HG02981 (cell line): ENCODE measurements at regions not wholly inside any gene's neighbourhood (a gene's known extent, or its start where the extent isn't known, plus 50 kb on each side); places are given as distances from the start of the nearest gene placed in this dataset.
"Not testable (repeated sequence)": the region's sequence is repeated elsewhere in the genome, so short reads cannot be mapped to it uniquely, and the experiment has no call there.

Experiments
- ATAC-seq: cut with Tn5 transposase; IDR thresholded peaks from one replicate; pipeline ENCODE4 v1.9.1; 2021; ENCODE audit warnings: mild to moderate bottlenecking, moderate library complexity; ENCODE audit not compliant: unreplicated experiment

GRCh38 chr6:15742013-15742412 lies 79.2 kb upstream of the DTNBP1 start:
- not testable (repeated sequence) for ATAC-seq

DNA sequence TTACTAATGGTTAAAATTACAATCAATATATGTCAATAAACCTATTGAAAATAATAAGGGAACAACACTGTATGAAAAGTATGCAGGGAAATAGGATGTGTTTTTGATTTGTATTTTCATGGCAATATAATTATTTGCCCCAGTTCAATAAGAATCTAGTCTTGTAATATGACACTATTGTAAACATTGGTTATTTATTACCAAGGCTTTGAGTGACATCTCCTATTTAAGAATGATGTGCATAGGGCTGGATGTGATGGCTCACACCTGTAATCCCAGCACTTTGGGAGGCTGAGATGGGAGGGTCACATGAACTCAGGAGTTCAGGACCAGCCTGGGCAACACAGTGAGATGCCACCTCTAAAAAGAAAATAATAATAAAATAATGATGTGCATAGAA lies 78.6 kb upstream of the DTNBP1 start:
- no peak for ATAC-seq

DNA sequence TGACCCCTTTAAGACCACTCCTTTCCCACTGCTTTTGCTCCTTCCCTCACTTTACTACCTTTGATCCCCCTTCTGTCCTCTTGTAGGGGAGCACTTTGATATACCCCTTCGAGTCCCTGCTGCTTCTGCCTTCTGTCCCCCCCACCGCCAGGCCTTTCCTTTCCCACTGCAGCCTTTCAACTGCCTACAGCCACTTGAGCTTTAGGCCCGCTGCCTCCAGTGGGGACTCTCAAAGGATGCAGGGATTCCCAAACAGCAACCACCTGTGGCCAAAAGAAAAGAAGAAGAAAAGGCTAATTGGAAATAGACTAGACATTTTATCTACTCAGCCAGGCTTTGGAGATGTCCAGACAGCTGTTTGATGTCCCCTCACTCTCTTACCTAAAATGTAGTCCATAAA lies 77.0 kb upstream of the DTNBP1 start:
- no peak for ATAC-seq

- no peak for ATAC-seq
These were observed 76.5 kb upstream of the DTNBP1 start for GRCh38 chr6:15739353-15739752.

DNA sequence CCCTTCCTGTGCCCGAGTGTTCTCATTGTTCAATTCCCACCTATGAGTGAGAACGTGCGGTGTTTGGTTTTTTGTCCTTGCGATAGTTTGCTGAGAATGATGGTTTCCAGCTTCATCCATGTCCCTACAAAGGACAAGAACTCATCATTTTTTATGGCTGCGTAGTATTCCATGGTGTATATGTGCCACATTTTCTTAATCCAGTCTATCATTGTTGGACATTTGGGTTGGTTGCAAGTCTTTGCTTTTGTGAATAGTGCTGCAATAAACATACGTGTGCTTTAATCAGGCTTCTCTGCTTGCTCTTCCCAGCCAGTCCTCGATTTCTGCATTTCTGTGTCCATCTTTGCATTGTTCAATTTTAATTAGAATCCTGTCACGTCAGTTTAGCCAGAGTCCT lies 75.4 kb upstream of the DTNBP1 start:
- not testable (repeated sequence) for ATAC-seq

DNA sequence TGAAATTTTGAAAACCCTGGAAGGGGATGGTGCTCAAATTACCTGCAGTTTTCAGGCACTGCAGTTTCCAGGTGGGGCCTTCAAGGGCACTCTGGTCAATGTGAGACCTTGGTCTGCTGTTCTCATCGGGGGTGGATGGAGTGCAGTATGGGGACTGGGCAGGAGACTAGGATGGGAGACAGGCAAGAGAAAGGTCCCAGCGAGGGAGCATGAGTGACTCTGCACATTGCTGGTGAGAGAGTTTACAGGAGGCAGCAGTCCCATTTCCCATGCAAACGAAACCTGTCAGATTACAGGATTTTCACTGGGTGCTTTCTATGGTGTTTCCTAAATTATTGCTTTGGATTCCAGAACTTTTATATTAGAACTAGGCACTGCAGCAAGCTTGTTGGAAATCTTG lies 73.5 kb upstream of the DTNBP1 start:
- ATAC-seq, result no peak

DNA sequence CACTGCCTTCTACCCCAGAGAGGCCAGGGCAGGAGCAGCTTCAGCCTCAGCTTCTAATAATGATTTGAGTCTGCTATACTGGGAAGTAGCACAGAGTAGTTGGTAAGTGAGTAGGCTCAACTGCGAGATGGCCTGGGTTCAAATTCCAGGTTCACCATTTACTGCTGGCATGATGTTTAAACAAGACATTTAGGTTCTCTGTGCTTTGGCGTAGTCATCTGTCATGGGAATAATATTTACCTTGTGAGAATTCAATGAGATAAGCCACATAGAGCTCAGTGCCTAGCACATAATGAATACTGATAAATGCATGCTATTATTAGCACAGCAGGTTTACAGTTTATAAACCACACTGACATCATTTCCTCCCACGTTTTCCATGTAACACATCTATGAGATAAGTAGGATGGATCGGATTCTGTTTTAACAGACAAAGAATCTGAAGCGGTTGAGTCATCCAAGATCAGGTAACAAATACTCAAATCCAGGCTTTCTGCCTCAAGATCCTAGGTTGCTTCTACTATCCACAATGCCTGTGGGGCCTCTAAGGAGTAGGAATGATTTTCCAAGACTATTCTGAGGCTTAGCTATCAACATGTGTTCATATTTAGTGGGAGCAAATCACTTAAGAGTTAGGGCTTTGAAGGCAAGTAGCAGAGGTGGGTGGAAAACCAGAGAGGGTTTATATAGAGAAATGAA lies 72.9 kb upstream of the DTNBP1 start:
- no peak for ATAC-seq

DNA sequence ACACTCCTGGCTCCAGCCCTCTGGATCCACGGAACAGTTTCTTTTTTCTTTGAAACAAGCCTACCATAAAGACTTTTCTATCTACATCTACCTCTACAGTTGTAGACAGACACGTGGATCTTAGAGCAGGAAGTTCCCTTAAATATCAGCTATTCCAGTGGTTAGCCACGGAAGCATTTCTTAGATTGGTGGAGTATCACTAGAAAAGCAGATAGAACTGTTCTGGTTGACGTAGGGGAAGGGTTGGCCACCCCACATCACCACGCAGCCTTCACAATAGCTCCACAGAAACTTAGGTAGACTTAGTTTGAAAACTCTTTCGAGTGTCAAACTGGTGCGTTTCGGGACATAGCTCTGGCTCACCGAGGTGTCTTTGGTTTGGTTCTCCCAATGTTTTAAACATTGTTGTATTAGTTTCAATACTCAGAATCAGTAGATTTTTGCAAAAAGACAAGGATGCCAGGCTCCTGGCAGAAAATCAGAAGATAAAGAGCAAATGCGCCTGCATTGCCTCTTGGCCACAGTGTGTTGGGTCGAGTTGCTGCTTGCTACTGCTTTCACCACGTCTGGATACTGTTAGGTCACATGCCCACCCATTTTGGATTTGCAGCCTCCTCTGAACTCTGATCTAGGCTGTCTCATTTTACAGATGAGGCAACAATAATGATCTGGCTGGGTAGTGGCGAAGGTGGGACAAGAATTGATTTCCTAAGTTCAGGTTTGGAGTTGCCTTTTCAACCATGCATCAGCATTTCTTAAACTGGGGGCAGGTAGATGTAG lies 71.5 kb upstream of the DTNBP1 start:
- no peak for ATAC-seq

GRCh38 chr6:15730922-15731321 lies 68.1 kb upstream of the DTNBP1 start:
- no peak for ATAC-seq

GRCh38 chr6:15730442-15730841 lies 67.6 kb upstream of the DTNBP1 start:
- no peak for ATAC-seq

GRCh38 chr6:15722731-15723130 lies 59.9 kb upstream of the DTNBP1 start:
- ATAC-seq, result no peak

DNA sequence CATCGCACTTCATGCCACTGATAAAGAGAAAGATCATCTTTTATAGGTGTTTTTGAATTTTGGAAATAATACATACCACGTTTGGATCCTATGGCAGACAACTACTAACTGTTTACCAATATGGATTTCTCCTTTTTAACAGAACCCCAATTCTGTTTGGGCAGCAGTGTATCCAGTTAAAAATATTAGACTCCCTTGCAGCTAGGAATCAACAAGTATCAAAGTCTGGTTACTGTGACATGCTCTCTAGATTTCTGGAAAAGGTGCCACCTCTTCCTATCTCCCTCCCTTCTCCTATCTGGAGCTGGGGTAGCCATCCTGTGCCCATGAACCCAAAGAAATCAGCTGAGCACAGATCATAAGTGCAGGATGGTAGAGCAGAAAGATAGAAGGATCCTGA lies 54.1 kb upstream of the DTNBP1 start:
- ATAC-seq, result no peak

- no peak for ATAC-seq
These were observed 53.0 kb upstream of the DTNBP1 start for GRCh38 chr6:15715851-15716250.

GRCh38 chr6:15715060-15715459 lies 52.2 kb upstream of the DTNBP1 start:
- ATAC-seq, result no peak

DNA sequence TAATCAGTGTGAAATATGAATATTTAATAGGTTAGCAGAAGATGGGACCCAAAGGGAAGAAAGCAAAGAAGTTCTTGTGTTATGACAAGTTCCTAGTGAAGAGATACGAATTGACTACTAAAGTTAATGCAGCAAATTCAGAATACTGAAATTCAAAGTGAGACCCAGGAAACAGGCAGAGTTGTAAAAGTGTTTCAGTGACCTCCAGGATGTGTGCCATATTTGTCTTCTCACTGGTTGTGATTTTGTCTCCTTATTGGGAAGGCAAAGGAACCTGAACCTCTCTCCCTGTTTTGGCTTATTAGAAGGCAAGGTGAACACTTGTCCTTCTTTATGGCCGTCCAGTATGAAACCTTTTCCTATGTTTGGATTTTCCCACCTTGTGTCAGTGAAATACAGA lies 51.8 kb upstream of the DTNBP1 start:
- ATAC-seq, result no peak

GRCh38 chr6:15713325-15713724 lies 50.5 kb upstream of the DTNBP1 start:
- ATAC-seq, result no peak

- ATAC-seq, result no peak
These were observed 50.0 kb upstream of the DTNBP1 start for GRCh38 chr6:15712797-15713196.
